ENCODE measurements at regions not wholly inside any gene's neighbourhood (a gene's known extent, or its start where the extent isn't known, plus 50 kb on each side); places are given as distances from the start of the nearest gene placed in this dataset.

DNA sequence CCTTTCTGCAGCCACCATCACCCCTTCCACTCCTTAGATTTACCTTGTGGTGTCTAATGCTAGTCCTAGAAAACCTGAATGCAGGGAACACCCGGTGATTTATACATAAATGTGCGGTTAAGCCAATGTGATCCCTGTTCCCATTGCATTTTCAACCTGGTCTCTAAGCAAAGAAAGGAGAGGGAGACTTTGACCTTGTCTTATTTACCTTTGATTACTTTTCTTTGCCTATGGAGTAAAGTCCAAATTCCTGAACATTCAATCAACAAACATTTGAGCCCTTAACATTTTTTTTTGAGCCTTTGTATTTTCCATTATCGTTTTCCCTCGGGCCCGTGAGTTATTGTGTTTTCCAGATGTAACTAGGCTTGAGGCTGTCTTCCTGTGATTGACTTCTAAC is 233.9 kb downstream of the ZNF248 start (continued):
- TF ChIP-seq ZNF646 (CRISPR knock-in tag; IDR thresholded peaks at IDR 0.05): no peak
- no peak for TF ChIP-seq ZKSCAN1 (IDR thresholded peaks at IDR 0.05; ENCODE audit: low read length)
- TF ChIP-seq ZNF468 (CRISPR knock-in tag; IDR thresholded peaks at IDR 0.05): no peak
- peak; percentile 53; the same call in 1 of the 2 replicates for TF ChIP-seq NCOR1 (IDR thresholded peaks at IDR 0.05; ENCODE audit: borderline replicate concordance, low read length)
- TF ChIP-seq CEBPG (CRISPR knock-in tag; IDR thresholded peaks at IDR 0.05): no peak
- TF ChIP-seq SOX5 (CRISPR knock-in tag; IDR thresholded peaks at IDR 0.05; ENCODE audit: borderline replicate concordance): peak; percentile 35; the same call in 1 of the 2 replicates
- TF ChIP-seq ZUFSP (CRISPR knock-in tag; IDR thresholded peaks at IDR 0.05; ENCODE audit: borderline replicate concordance): no peak
- no peak for TF ChIP-seq IKZF1 (IDR thresholded peaks at IDR 0.05)
- no peak for TF ChIP-seq ZFP62 (CRISPR knock-in tag; IDR thresholded peaks at IDR 0.05)
- no peak for TF ChIP-seq REL (CRISPR knock-in tag; conservative IDR thresholded peaks at IDR 0.05)
- no peak for TF ChIP-seq BHLHE40 (IDR thresholded peaks at IDR 0.05; ENCODE audit: low read length)
- no peak for TF ChIP-seq SOX6 (IDR thresholded peaks at IDR 0.05)
- peak; percentile 64 for TF ChIP-seq SOX6 (CRISPR knock-in tag; IDR thresholded peaks at IDR 0.05)
- TF ChIP-seq REXO4 (CRISPR knock-in tag; IDR thresholded peaks at IDR 0.05; ENCODE audit: borderline replicate concordance): no peak
- TF ChIP-seq, protein P1, sequence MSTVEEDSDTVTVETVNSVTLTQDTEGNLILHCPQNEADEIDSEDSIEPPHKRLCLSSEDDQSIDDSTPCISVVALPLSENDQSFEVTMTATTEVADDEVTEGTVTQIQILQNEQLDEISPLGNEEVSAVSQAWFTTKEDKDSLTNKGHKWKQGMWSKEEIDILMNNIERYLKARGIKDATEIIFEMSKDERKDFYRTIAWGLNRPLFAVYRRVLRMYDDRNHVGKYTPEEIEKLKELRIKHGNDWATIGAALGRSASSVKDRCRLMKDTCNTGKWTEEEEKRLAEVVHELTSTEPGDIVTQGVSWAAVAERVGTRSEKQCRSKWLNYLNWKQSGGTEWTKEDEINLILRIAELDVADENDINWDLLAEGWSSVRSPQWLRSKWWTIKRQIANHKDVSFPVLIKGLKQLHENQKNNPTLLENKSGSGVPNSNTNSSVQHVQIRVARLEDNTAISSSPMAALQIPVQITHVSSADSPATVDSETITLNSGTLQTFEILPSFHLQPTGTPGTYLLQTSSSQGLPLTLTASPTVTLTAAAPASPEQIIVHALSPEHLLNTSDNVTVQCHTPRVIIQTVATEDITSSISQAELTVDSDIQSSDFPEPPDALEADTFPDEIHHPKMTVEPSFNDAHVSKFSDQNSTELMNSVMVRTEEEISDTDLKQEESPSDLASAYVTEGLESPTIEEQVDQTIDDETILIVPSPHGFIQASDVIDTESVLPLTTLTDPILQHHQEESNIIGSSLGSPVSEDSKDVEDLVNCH (CRISPR knock-in tag; IDR thresholded peaks at IDR 0.05): no peak
- TF ChIP-seq, protein P2, sequence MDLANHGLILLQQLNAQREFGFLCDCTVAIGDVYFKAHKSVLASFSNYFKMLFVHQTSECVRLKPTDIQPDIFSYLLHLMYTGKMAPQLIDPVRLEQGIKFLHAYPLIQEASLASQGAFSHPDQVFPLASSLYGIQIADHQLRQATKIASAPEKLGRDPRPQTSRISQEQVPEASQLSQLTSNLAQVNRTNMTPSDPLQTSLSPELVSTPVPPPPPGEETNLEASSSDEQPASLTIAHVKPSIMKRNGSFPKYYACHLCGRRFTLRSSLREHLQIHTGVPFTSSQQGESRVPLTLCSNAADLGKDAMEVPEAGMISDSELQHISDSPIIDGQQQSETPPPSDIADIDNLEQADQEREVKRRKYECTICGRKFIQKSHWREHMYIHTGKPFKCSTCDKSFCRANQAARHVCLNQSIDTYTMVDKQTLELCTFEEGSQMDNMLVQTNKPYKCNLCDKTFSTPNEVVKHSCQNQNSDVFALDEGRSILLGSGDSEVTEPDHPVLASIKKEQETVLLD (CRISPR knock-in tag; IDR thresholded peaks at IDR 0.05; ENCODE audit: low read depth): no peak
- TF ChIP-seq CREBL2 (CRISPR knock-in tag; IDR thresholded peaks at IDR 0.05; ENCODE audit: borderline replicate concordance): no peak
- TF ChIP-seq FOXJ3 (CRISPR knock-in tag; IDR thresholded peaks at IDR 0.05; ENCODE audit: borderline replicate concordance): peak; percentile 37; the same call in 1 of the 2 replicates

Data from HepG2 (cell line).